ENCODE measurements at regions not wholly inside any gene's neighbourhood (a gene's known extent, or its start where the extent isn't known, plus 50 kb on each side); places are given as distances from the start of the nearest gene placed in this dataset.
A peak's percentile ranks its signal among the peaks of the same experiment; 100 is the strongest.
"Not testable (repeated sequence)": the region's sequence is repeated elsewhere in the genome, so short reads cannot be mapped to it uniquely, and the experiment has no call there.

- DNase-seq, result no peak
These were observed 101.4 kb downstream of the ADRA2C start for GRCh38 chr4:3867403-3868100.

- no peak for DNase-seq
These were observed 102.3 kb downstream of the ADRA2C start for GRCh38 chr4:3868211-3869173.

GRCh38 chr4:3869174-3869572 is 103.0 kb downstream of the ADRA2C start:
- DNase-seq, result no peak

GRCh38 chr4:3869661-3870566 is 103.7 kb downstream of the ADRA2C start:
- no peak for DNase-seq

- no peak for DNase-seq
These were observed 104.4 kb downstream of the ADRA2C start for GRCh38 chr4:3870567-3870962.

GRCh38 chr4:3871181-3871852 is 105.1 kb downstream of the ADRA2C start:
- DNase-seq, result peak; percentile 5

- DNase-seq, result no peak
These were observed 106.0 kb downstream of the ADRA2C start for GRCh38 chr4:3871881-3872833.

GRCh38 chr4:3872834-3873313 is 106.7 kb downstream of the ADRA2C start:
- no peak for DNase-seq

- no peak for DNase-seq
These were observed 107.3 kb downstream of the ADRA2C start for GRCh38 chr4:3873408-3874027.

- no peak for DNase-seq
These were observed 107.8 kb downstream of the ADRA2C start for GRCh38 chr4:3874028-3874415.

GRCh38 chr4:3874525-3875110 is 108.4 kb downstream of the ADRA2C start:
- DNase-seq, result no peak

- DNase-seq, result no peak
These were observed 109.3 kb downstream of the ADRA2C start for GRCh38 chr4:3875466-3875865.

GRCh38 chr4:3876057-3876845 is 110.1 kb downstream of the ADRA2C start:
- not testable (repeated sequence) for DNase-seq

GRCh38 chr4:3877236-3877635 is 111.1 kb downstream of the ADRA2C start:
- DNase-seq, result no peak

GRCh38 chr4:3877868-3878267 is 111.7 kb downstream of the ADRA2C start:
- DNase-seq, result no peak

- DNase-seq, result no peak
These were observed 112.5 kb downstream of the ADRA2C start for GRCh38 chr4:3878678-3879077.

GRCh38 chr4:3879681-3880614 is 113.8 kb downstream of the ADRA2C start:
- no peak for DNase-seq

- DNase-seq, result no peak
These were observed 114.5 kb downstream of the ADRA2C start for GRCh38 chr4:3880615-3881120.

Data from NCI-H1048 (cell line).